ENCODE measurements at regions not wholly inside any gene's neighbourhood (a gene's known extent, or its start where the extent isn't known, plus 50 kb on each side); places are given as distances from the start of the nearest gene placed in this dataset.

DNA sequence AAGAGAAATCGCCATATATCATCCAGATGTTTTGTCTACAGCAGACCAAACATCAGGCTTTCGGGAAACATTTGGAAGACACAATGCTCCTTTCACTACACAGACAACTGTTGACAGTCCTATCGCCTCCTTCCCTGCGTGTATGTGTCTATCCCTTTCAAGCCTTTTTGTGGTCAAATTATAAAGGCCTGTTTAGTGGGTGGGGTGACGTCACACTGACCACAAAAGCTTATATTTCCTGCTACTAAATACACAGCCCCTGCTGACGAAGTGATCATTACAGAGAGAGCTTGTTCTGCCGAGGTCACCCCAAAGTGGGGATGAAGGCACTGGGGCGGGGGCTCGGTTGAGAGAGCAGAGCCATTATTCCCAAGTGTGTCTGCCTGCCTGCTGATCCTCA lies 302.7 kb upstream of the TNP1 start:
- TF ChIP-seq RAD21 (IDR thresholded peaks at IDR 0.05; ENCODE audit: low read length): no peak
- TF ChIP-seq, protein P1, sequence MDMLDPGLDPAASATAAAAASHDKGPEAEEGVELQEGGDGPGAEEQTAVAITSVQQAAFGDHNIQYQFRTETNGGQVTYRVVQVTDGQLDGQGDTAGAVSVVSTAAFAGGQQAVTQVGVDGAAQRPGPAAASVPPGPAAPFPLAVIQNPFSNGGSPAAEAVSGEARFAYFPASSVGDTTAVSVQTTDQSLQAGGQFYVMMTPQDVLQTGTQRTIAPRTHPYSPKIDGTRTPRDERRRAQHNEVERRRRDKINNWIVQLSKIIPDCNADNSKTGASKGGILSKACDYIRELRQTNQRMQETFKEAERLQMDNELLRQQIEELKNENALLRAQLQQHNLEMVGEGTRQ (IDR thresholded peaks at IDR 0.05; ENCODE audit: borderline replicate concordance, low read depth, low read length): no peak
- no peak for TF ChIP-seq FOSL2 (IDR thresholded peaks at IDR 0.05; ENCODE audit: borderline replicate concordance, low read depth)
- no peak for TF ChIP-seq SIN3A (IDR thresholded peaks at IDR 0.05; ENCODE audit: borderline replicate concordance, low read depth, low read length)
- TF ChIP-seq, protein P2, sequence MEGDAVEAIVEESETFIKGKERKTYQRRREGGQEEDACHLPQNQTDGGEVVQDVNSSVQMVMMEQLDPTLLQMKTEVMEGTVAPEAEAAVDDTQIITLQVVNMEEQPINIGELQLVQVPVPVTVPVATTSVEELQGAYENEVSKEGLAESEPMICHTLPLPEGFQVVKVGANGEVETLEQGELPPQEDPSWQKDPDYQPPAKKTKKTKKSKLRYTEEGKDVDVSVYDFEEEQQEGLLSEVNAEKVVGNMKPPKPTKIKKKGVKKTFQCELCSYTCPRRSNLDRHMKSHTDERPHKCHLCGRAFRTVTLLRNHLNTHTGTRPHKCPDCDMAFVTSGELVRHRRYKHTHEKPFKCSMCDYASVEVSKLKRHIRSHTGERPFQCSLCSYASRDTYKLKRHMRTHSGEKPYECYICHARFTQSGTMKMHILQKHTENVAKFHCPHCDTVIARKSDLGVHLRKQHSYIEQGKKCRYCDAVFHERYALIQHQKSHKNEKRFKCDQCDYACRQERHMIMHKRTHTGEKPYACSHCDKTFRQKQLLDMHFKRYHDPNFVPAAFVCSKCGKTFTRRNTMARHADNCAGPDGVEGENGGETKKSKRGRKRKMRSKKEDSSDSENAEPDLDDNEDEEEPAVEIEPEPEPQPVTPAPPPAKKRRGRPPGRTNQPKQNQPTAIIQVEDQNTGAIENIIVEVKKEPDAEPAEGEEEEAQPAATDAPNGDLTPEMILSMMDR (IDR thresholded peaks at IDR 0.05): no peak
- no peak for TF ChIP-seq TEAD4 (IDR thresholded peaks at IDR 0.05; ENCODE audit: borderline replicate concordance, insufficient read depth)
